ENCODE measurements at regions not wholly inside any gene's neighbourhood (a gene's known extent, or its start where the extent isn't known, plus 50 kb on each side); places are given as distances from the start of the nearest gene placed in this dataset.

DNA sequence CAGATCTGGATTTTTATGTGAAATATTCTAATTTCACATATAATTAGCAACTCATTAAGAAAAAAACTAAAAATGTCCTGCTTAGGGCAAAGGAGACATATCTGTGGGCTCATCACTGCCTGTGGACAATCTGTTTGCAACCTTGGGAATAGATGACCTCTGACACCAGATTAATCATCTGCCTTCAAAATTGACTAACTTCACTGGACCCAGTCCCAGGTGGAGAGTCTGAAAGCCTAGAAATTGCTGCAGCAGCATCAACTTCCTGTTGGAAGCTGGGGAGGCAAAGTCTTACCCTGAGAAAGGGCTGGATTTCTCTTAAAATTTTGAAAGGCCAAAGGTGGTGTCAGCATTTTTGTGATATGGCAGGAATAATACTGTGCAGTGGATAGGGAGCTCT is 76.3 kb upstream of the TNC start:
- TF ChIP-seq, protein P1, sequence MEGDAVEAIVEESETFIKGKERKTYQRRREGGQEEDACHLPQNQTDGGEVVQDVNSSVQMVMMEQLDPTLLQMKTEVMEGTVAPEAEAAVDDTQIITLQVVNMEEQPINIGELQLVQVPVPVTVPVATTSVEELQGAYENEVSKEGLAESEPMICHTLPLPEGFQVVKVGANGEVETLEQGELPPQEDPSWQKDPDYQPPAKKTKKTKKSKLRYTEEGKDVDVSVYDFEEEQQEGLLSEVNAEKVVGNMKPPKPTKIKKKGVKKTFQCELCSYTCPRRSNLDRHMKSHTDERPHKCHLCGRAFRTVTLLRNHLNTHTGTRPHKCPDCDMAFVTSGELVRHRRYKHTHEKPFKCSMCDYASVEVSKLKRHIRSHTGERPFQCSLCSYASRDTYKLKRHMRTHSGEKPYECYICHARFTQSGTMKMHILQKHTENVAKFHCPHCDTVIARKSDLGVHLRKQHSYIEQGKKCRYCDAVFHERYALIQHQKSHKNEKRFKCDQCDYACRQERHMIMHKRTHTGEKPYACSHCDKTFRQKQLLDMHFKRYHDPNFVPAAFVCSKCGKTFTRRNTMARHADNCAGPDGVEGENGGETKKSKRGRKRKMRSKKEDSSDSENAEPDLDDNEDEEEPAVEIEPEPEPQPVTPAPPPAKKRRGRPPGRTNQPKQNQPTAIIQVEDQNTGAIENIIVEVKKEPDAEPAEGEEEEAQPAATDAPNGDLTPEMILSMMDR (IDR thresholded peaks at IDR 0.05): no peak
- TF ChIP-seq POLR2A (IDR thresholded peaks at IDR 0.05) (no peak), POLR2AphosphoS5 (IDR thresholded peaks at IDR 0.05) (no peak), EP300 (IDR thresholded peaks at IDR 0.05) (no peak)

Data from upper lobe of left lung (tissue), 4 donors.